HG03108 (cell line): ENCODE measurements at regions not wholly inside any gene's neighbourhood (a gene's known extent, or its start where the extent isn't known, plus 50 kb on each side); places are given as distances from the start of the nearest gene placed in this dataset.
A peak's percentile ranks its signal among the peaks of the same experiment; 100 is the strongest.

Experiments
- ATAC-seq: cut with Tn5 transposase; IDR thresholded peaks from one replicate; pipeline ENCODE4 v1.9.1; 2021; ENCODE audit warnings: moderate library complexity; ENCODE audit not compliant: unreplicated experiment

GRCh38 chr13:106383791-106384190 lies 151.7 kb downstream of the EFNB2 start:
- no peak for ATAC-seq

- no peak for ATAC-seq
Observed at GRCh38 chr13:106382534-106382933, 152.9 kb downstream of the EFNB2 start.

- ATAC-seq, result no peak
Observed at GRCh38 chr13:106381091-106381490, 154.4 kb downstream of the EFNB2 start.

- ATAC-seq, result no peak
Observed at GRCh38 chr13:106377931-106378662, 157.4 kb downstream of the EFNB2 start.

GRCh38 chr13:106377341-106377740 lies 158.1 kb downstream of the EFNB2 start:
- no peak for ATAC-seq

GRCh38 chr13:106376401-106377112 lies 158.9 kb downstream of the EFNB2 start:
- no peak for ATAC-seq

GRCh38 chr13:106375085-106375484 lies 160.4 kb downstream of the EFNB2 start:
- ATAC-seq, result no peak

- ATAC-seq, result no peak
Observed at GRCh38 chr13:106374631-106375030, 160.8 kb downstream of the EFNB2 start.

GRCh38 chr13:106373989-106374572 lies 161.4 kb downstream of the EFNB2 start:
- ATAC-seq, result peak; percentile 77

GRCh38 chr13:106373304-106373988 lies 162.0 kb downstream of the EFNB2 start:
- ATAC-seq, result peak; percentile 68

GRCh38 chr13:106372199-106373155 lies 163.0 kb downstream of the EFNB2 start:
- ATAC-seq, result peak; percentile 32

- no peak for ATAC-seq
Observed at GRCh38 chr13:106371024-106371423, 164.4 kb downstream of the EFNB2 start.

GRCh38 chr13:106369858-106370257 lies 165.6 kb downstream of the EFNB2 start:
- ATAC-seq, result no peak

- no peak for ATAC-seq
Observed at GRCh38 chr13:106369091-106369490, 166.4 kb downstream of the EFNB2 start.

GRCh38 chr13:106367361-106367971 lies 168.0 kb downstream of the EFNB2 start:
- no peak for ATAC-seq

- no peak for ATAC-seq
Observed at GRCh38 chr13:106362707-106363106, 172.8 kb downstream of the EFNB2 start.

- ATAC-seq, result no peak
Observed at GRCh38 chr13:106361621-106362020, 173.8 kb downstream of the EFNB2 start.

- no peak for ATAC-seq
Observed at GRCh38 chr13:106357198-106357597, 178.3 kb downstream of the EFNB2 start.

GRCh38 chr13:106355866-106356265 lies 179.6 kb downstream of the EFNB2 start:
- no peak for ATAC-seq

GRCh38 chr13:106354961-106355360 lies 180.5 kb downstream of the EFNB2 start:
- ATAC-seq, result no peak
